Transverse colon (tissue), 4 donors: ENCODE measurements at regions not wholly inside any gene's neighbourhood (a gene's known extent, or its start where the extent isn't known, plus 50 kb on each side); places are given as distances from the start of the nearest gene placed in this dataset.

Source experiments
- DNase-seq: peaks from one replicate; pipeline ENCODE4 v3.0.0-alpha.2; 2019
- H3K27ac ChIP-seq, 4 donors: fragments of 200-600 bp; sonication (generic); 2 replicates each; pipeline ENCODE4 v1.5.1; 2016 to 2018; ENCODE audit warnings: inconsistent platforms in 4 of 4
- H3K27me3 ChIP-seq: fragments of 200-600 bp; sonication (generic); 2 replicates; pipeline ENCODE4 v1.5.1; 2017; ENCODE audit warnings: inconsistent platforms
- H3K36me3 ChIP-seq, 4 donors: fragments of 200-600 bp; sonication (generic); 2 replicates each; pipeline ENCODE4 v1.5.1; 2017 to 2019; ENCODE audit warnings: inconsistent platforms in 4 of 4
- H3K4me1 ChIP-seq, 4 donors: fragments of 200-600 bp; sonication (generic); 2 replicates each; pipeline ENCODE4 v1.5.1; 2017 to 2020; ENCODE audit warnings: inconsistent platforms in 4 of 4
- H3K4me3 ChIP-seq, 4 donors: fragments of 200-600 bp; sonication (generic); 1 replicate in 1 of 4; 2 replicates in 3 of 4; pipeline versions ENCODE4 v1.5.1 to v1.6.1; 2017 to 2019; ENCODE audit warnings: inconsistent platforms in 4 of 4
- H3K9me3 ChIP-seq, 2 donors: fragments of 200-600 bp; sonication (generic); 2 replicates each; pipeline ENCODE4 v1.5.1; 2017 to 2019; ENCODE audit warnings: inconsistent platforms in 2 of 2
- EP300 ChIP-seq: sonication (generic); formaldehyde crosslinking; IDR thresholded peaks from one replicate; pipeline ENCODE4 v1.6.1; 2017; ENCODE audit warnings: antibody characterized with exemption, low read depth
- POLR2A ChIP-seq: fragments of 450-650 bp; IDR thresholded peaks from one replicate; pipeline ENCODE4 v1.6.1; 2016; ENCODE audit warnings: antibody characterized with exemption, mild to moderate bottlenecking, moderate library complexity
- POLR2AphosphoS5 ChIP-seq, 3 donors: sonication (generic); formaldehyde crosslinking; IDR thresholded peaks; one replicate each; pipeline ENCODE4 v1.6.1; 2016; ENCODE audit warnings: antibody characterized with exemption in 3 of 3
- WGBS, 2 donors: methylation state at CpG; one replicate each; pipeline ENCODE4 v1.1.5; 2018; ENCODE audit warnings: low coverage in 1 of 2; 5-methylcytosine and 5-hydroxymethylcytosine counted together
- in situ Hi-C, 4 donors: fragments of 200-750 bp; cut with MboI; loops; one replicate each; pipeline versions ENCODE4 v1.15.0 to v1.15.1; 2017; ENCODE audit warnings: low sequenced_read_pairs in 3 of 4, low pct_ligation_motif_present in 1 of 4, low pct_unique_long_range_greater_than_20kb in 1 of 4
- intact Hi-C: fragments of 100-400 bp; cut with DNase I; formaldehyde crosslinking; loops from one replicate; pipeline ENCODE4 v1.15.1; 2023; ENCODE audit warnings: low total_unique reads
- TF ChIP-seq, protein P1 (sequence below), 5 experiments: fragments of 200-600 bp in 3 of 5; fragments of 450-650 bp in 2 of 5; sonication (generic) in 3 of 5; IDR thresholded peaks; 1 replicate in 2 of 5; 2 replicates in 3 of 5; pipeline ENCODE4 v1.5.1; 2016 to 2017; ENCODE audit warnings: antibody characterized with exemption in 5 of 5, inconsistent platforms in 3 of 5, mild to moderate bottlenecking in 2 of 5, moderate library complexity in 1 of 5

DNA sequence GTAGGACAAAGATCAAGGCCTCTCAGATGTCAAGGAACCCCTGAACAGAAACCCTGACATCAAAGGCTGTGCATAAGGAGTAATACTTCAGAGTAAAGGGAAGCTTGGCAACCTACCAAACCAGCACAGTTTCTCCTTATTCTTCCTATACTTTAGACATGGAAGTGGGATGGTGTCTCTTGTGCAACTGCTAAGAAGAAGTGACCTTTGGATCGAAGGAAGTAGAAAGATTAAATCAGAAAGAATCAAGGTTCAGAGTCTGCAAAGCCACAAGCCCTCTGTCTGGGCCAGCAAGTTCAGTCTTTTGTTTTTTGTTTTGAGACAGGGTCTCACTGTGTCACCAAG is 66.2 kb upstream of the SLC39A10 start:
- Histone ChIP-seq H3K4me3 (no peak overlapping the region), H3K4me1 (peaks cover 0 to 12% (median 0%) of the 10 kb centered on the region in 4 donors), H3K27me3 (no peaks in the 10 kb centered on the region), H3K9me3 (no peaks in the 10 kb centered on the region), H3K36me3 (no peaks in the 10 kb centered on the region), H3K27ac (no peak overlapping the region)
- WGBS, 2 donors = 48% methylated on average over 1 of the region's 1 CpG; no CpG with 5 or more reads in 1 of the 2 donors
- TF ChIP-seq POLR2AphosphoS5 (IDR thresholded peaks at IDR 0.05) (no peak), POLR2A (no peak), EP300 (no peak)
- TF ChIP-seq, protein P1, sequence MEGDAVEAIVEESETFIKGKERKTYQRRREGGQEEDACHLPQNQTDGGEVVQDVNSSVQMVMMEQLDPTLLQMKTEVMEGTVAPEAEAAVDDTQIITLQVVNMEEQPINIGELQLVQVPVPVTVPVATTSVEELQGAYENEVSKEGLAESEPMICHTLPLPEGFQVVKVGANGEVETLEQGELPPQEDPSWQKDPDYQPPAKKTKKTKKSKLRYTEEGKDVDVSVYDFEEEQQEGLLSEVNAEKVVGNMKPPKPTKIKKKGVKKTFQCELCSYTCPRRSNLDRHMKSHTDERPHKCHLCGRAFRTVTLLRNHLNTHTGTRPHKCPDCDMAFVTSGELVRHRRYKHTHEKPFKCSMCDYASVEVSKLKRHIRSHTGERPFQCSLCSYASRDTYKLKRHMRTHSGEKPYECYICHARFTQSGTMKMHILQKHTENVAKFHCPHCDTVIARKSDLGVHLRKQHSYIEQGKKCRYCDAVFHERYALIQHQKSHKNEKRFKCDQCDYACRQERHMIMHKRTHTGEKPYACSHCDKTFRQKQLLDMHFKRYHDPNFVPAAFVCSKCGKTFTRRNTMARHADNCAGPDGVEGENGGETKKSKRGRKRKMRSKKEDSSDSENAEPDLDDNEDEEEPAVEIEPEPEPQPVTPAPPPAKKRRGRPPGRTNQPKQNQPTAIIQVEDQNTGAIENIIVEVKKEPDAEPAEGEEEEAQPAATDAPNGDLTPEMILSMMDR (IDR thresholded peaks at IDR 0.05) = no peak
- in situ Hi-C loops (no loop called here), intact Hi-C loops (no loop called here)
- peak; percentile 22 for DNase-seq

DNA sequence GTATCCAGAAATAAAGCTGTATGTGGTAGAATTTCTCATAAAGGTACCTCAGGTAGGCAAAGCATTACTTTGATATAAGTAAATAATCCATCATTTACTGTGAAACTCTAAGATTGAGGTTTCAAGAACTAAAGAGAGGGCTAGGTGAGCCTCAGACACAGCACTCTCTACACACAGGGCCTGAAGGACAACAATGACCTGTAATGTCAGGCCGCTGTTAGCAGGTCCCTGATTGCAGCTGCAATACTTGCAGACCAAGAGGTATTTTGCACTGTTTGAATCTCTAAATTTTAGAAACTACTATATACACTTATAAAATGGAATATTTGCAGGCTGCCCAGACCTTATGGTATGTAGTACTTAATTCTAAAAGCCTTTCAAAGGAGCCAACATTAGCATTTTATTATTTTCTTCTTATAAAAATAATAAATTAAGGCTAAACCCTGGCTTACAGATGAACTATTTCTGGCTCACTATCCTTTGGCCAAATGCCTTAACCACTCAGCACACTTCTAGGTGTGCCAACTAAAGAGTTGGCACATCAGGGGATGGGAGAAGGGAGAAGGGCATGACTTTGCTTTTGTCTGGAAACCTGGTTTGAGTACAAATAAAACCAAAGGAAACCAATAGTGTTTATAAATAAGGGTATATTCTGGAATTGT is 66.7 kb upstream of the SLC39A10 start:
- intact Hi-C loops = no loop called here
- Histone ChIP-seq H3K4me1 (peaks cover 0 to 12% (median 0%) of the 10 kb centered on the region in 4 donors), H3K4me3 (no peak overlapping the region), H3K9me3 (no peaks in the 10 kb centered on the region), H3K27me3 (no peaks in the 10 kb centered on the region), H3K27ac (no peak overlapping the region), H3K36me3 (no peaks in the 10 kb centered on the region)
- in situ Hi-C loops = no loop called here
- TF ChIP-seq, protein P1 (IDR thresholded peaks at IDR 0.05) = no peak
- WGBS, 2 donors = 92 to 100% methylated on average over 1 of the region's 1 CpG
- no peak for DNase-seq

DNA sequence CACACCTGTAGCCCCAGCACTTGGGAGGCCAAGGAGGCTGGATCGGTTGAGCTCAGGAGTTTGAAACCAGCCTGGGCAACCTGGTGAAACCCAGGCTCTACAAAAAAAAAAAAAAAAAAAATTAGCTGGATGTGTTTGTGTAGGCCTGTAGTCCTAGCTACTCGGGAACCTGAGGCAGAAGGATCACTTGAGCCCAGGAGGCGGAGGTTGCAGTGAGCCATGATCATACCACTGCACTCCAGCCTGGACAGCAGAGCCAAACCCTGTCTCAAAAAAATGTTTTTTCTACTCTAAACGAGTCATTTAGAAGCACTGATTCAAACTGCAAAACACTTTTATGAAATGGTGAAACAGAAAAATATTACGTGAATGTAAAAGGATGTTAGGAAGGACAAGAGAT is 69.1 kb upstream of the SLC39A10 start:
- whole genome bisulfite sequencing, 2 donors = 84 to 87% methylated on average over 3 to 5 of the region's 5 CpGs
- intact Hi-C loops (no loop called here), in situ Hi-C loops (no loop called here)

DNA sequence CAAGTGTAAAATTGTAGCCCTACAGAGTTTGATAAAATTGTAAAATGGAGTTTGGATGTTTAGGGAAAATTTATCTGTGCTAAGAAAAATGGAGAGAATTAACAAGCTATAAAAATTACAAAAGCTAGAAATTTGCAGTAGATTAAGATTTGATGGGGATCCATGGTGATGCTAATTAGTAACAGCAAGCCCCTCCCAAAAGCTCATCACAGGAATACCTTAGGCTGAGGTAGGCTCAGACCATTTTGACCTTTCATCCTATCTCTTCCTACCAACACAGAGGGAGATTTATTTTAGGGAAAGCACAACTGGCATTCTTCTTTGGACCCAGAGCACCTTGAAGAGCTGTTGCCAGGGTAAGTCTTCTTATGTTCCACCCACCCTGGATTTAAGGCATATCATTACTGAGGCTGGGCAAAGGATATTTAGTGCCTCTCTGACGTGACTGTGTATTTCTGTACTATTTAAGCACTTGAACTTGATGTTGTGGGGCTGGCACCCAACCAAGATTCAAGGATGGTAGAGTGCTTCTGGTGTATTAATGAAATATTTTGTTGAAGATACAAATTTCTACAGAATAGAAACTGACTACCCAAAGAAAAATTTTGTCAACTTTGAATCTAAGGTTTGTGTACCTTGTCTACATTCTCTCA is 70.8 kb upstream of the SLC39A10 start:
- no peak overlapping the region for H3K4me3 ChIP-seq
- H3K27ac ChIP-seq = no peak overlapping the region
- no peak for DNase-seq
- H3K4me1 ChIP-seq = peaks cover 0 to 12% (median 0%) of the 10 kb centered on the region in 4 donors
- 48 to 100% methylated on average over 1 of the region's 1 CpG for WGBS, 2 donors
- intact Hi-C loops = no loop called here
- H3K36me3 ChIP-seq = no peaks in the 10 kb centered on the region
- in situ Hi-C loops = no loop called here
- no peaks in the 10 kb centered on the region for H3K27me3 ChIP-seq
- no peak for TF ChIP-seq POLR2AphosphoS5 (IDR thresholded peaks at IDR 0.05)
- no peak for TF ChIP-seq POLR2A
- TF ChIP-seq EP300 = no peak
- TF ChIP-seq, protein P1 (IDR thresholded peaks at IDR 0.05) = no peak
- H3K9me3 ChIP-seq = no peaks in the 10 kb centered on the region

More for the DNA sequence above, 69.1 kb upstream of the SLC39A10 start:
- Histone ChIP-seq H3K4me3 (no peak overlapping the region), H3K4me1 (peaks cover 0 to 12% (median 0%) of the 10 kb centered on the region in 4 donors), H3K27ac (no peak overlapping the region), H3K27me3 (no peaks in the 10 kb centered on the region), H3K36me3 (no peaks in the 10 kb centered on the region), H3K9me3 (no peaks in the 10 kb centered on the region)
- no peak for DNase-seq
- TF ChIP-seq, protein P1 (IDR thresholded peaks at IDR 0.05) = no peak
- TF ChIP-seq EP300 (no peak), POLR2A (no peak), POLR2AphosphoS5 (IDR thresholded peaks at IDR 0.05) (no peak)
